ENCODE measurements at regions not wholly inside any gene's neighbourhood (a gene's known extent, or its start where the extent isn't known, plus 50 kb on each side); places are given as distances from the start of the nearest gene placed in this dataset.

DNA sequence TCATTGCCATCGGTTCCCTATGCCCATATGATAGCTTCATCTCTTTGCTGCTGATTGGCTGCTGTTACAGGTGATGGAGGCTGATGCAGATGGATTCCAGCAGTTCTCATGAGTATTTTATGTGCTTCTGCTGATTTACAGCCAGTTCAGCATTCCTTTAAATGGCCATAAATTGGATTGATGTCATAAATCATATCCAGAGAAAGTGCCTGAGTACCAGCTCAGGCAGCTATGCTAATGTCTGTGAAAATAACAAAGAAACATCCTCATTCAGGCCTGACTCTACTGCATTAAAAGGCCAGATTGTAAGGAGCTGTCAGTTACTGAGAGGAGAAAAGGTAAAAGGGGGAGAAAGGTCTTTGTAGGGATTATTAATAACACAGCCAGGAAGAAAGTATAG lies 756.8 kb downstream of the IGSF11 start:
- TF ChIP-seq POLR2AphosphoS5 (IDR thresholded peaks at IDR 0.05; ENCODE audit: low read depth, low read length), result no peak
- TF ChIP-seq, protein P1, sequence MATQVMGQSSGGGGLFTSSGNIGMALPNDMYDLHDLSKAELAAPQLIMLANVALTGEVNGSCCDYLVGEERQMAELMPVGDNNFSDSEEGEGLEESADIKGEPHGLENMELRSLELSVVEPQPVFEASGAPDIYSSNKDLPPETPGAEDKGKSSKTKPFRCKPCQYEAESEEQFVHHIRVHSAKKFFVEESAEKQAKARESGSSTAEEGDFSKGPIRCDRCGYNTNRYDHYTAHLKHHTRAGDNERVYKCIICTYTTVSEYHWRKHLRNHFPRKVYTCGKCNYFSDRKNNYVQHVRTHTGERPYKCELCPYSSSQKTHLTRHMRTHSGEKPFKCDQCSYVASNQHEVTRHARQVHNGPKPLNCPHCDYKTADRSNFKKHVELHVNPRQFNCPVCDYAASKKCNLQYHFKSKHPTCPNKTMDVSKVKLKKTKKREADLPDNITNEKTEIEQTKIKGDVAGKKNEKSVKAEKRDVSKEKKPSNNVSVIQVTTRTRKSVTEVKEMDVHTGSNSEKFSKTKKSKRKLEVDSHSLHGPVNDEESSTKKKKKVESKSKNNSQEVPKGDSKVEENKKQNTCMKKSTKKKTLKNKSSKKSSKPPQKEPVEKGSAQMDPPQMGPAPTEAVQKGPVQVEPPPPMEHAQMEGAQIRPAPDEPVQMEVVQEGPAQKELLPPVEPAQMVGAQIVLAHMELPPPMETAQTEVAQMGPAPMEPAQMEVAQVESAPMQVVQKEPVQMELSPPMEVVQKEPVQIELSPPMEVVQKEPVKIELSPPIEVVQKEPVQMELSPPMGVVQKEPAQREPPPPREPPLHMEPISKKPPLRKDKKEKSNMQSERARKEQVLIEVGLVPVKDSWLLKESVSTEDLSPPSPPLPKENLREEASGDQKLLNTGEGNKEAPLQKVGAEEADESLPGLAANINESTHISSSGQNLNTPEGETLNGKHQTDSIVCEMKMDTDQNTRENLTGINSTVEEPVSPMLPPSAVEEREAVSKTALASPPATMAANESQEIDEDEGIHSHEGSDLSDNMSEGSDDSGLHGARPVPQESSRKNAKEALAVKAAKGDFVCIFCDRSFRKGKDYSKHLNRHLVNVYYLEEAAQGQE (IDR thresholded peaks at IDR 0.05; ENCODE audit: insufficient read depth in 1 of 2, low read depth in 2 of 2, low read length in 2 of 2), result no peak
- TF ChIP-seq SIN3A (IDR thresholded peaks at IDR 0.05; ENCODE audit: borderline replicate concordance, insufficient read depth, low read length), result no peak
- TF ChIP-seq TAF1 (IDR thresholded peaks at IDR 0.05; ENCODE audit: borderline replicate concordance, insufficient read depth, low read length), result no peak
- TF ChIP-seq FOXP2 (optimal IDR thresholded peaks at IDR 0.05; ENCODE audit: borderline replicate concordance, extremely low read depth, extremely low read length, insufficient read depth), result no peak

DNA sequence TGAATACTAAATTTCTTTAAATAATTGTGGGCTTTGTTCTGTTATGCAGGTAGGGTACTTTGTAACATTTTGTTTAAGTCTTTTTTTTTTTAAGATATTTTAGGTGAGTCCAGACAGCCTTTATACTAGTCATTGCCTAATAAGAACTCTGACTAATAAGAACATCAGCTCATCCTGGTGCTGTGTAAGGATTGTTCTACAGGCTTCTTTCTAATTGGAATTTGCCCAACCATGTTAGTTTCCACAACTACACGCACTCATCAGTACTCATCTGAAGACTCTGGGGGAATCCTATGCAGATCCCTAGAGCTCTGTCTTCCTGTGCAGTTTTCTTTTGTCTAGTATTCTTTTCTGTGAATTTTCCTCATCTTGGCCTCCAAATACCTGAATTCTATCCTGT lies 741.8 kb downstream of the IGSF11 start:
- TF ChIP-seq POLR2AphosphoS5 (IDR thresholded peaks at IDR 0.05; ENCODE audit: low read depth, low read length) (no peak), SIN3A (IDR thresholded peaks at IDR 0.05; ENCODE audit: borderline replicate concordance, insufficient read depth, low read length) (no peak), FOXP2 (optimal IDR thresholded peaks at IDR 0.05; ENCODE audit: borderline replicate concordance, extremely low read depth, extremely low read length, insufficient read depth) (no peak), TAF1 (IDR thresholded peaks at IDR 0.05; ENCODE audit: borderline replicate concordance, insufficient read depth, low read length) (no peak)
- TF ChIP-seq, protein P1 (IDR thresholded peaks at IDR 0.05; ENCODE audit: insufficient read depth in 1 of 2, low read depth in 2 of 2, low read length in 2 of 2), result no peak

GRCh38 chr3:118298133-118298532 lies 736.5 kb downstream of the IGSF11 start:
- TF ChIP-seq SIN3A (IDR thresholded peaks at IDR 0.05; ENCODE audit: borderline replicate concordance, insufficient read depth, low read length) (no peak), POLR2AphosphoS5 (IDR thresholded peaks at IDR 0.05; ENCODE audit: low read depth, low read length) (no peak)
- TF ChIP-seq, protein P1 (IDR thresholded peaks at IDR 0.05; ENCODE audit: insufficient read depth in 1 of 2, low read depth in 2 of 2, low read length in 2 of 2), result no peak

GRCh38 chr3:118304557-118304956 lies 730.1 kb downstream of the IGSF11 start:
- TF ChIP-seq TAF1 (IDR thresholded peaks at IDR 0.05; ENCODE audit: borderline replicate concordance, insufficient read depth, low read length), result no peak
- TF ChIP-seq FOXP2 (optimal IDR thresholded peaks at IDR 0.05; ENCODE audit: borderline replicate concordance, extremely low read depth, extremely low read length, insufficient read depth), result no peak
- TF ChIP-seq, protein P1 (IDR thresholded peaks at IDR 0.05; ENCODE audit: insufficient read depth in 1 of 2, low read depth in 2 of 2, low read length in 2 of 2), result no peak
- no peak for TF ChIP-seq SIN3A (IDR thresholded peaks at IDR 0.05; ENCODE audit: borderline replicate concordance, insufficient read depth, low read length)
- no peak for TF ChIP-seq POLR2AphosphoS5 (IDR thresholded peaks at IDR 0.05; ENCODE audit: low read depth, low read length)

DNA sequence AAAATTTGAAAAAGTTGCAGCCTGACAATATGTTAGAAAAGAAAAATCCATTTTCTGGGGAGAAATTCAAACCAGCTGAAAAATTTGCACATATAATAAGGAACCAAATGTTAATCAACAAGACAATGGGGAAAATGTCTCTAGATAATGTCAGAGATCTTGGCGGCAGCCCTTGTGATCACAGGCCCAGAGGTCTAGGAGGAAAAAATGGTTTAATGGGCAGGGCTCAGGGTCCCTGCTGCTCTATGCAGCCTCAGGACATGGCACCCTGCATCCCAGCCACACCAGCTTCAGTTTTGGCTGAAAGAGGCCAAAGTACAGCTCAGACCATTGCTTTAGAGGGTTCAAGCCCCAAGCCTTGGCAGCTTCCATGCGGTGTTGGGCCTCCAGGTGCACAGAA lies 701.9 kb downstream of the IGSF11 start:
- TF ChIP-seq FOXP2 (optimal IDR thresholded peaks at IDR 0.05; ENCODE audit: borderline replicate concordance, extremely low read depth, extremely low read length, insufficient read depth) (no peak), TAF1 (IDR thresholded peaks at IDR 0.05; ENCODE audit: borderline replicate concordance, insufficient read depth, low read length) (no peak)
- TF ChIP-seq, protein P1 (IDR thresholded peaks at IDR 0.05; ENCODE audit: insufficient read depth in 1 of 2, low read depth in 2 of 2, low read length in 2 of 2), result no peak

All from PFSK-1 (cell line).